Gastroesophageal sphincter (tissue), 4 donors: ENCODE measurements at regions not wholly inside any gene's neighbourhood (a gene's known extent, or its start where the extent isn't known, plus 50 kb on each side); places are given as distances from the start of the nearest gene placed in this dataset.

Experiments used
- ATAC-seq: fragments of 150-250 bp; one replicate; pipeline ENCODE4 v1.9.1; 2016; ENCODE audit warnings: mild to moderate bottlenecking, moderate library complexity
- H3K27ac ChIP-seq, 4 donors: fragments of 200-600 bp; sonication (generic) in 3 of 4; 1 replicate in 3 of 4; 2 replicates in 1 of 4; pipeline ENCODE4 v1.5.1; 2016 to 2019
- H3K27me3 ChIP-seq: fragments of 200-600 bp; sonication (generic); one replicate; pipeline ENCODE4 v1.5.1; 2019
- H3K36me3 ChIP-seq, 2 donors: fragments of 200-600 bp; sonication (generic); one replicate each; pipeline ENCODE4 v1.5.1; 2019; ENCODE audit warnings: control low read depth in 1 of 2
- H3K4me1 ChIP-seq, 3 donors: fragments of 200-600 bp; sonication (generic); 1 replicate in 2 of 3; 2 replicates in 1 of 3; pipeline ENCODE4 v1.5.1; 2016 to 2019; ENCODE audit warnings: control low read depth in 2 of 3
- H3K4me3 ChIP-seq, 2 donors: fragments of 200-600 bp; sonication (generic); one replicate each; pipeline ENCODE4 v1.5.1; 2019; ENCODE audit warnings: mild to moderate bottlenecking in 1 of 2, moderate library complexity in 1 of 2
- H3K9me3 ChIP-seq, 3 donors: fragments of 200-600 bp; sonication (generic); one replicate each; pipeline ENCODE4 v1.5.1; 2017 to 2019; ENCODE audit warnings: control low read depth in 2 of 3
- CTCF ChIP-seq, 4 experiments: fragments of 200-600 bp in 2 of 4; fragments of 450-650 bp in 2 of 4; sonication (generic) in 1 of 4; IDR thresholded peaks; one replicate each; pipeline ENCODE4 v1.5.1; 2017 to 2019; ENCODE audit warnings: antibody characterized with exemption in 4 of 4, mild to moderate bottlenecking in 2 of 4, moderate library complexity in 2 of 4
- EP300 ChIP-seq: sonication (generic); formaldehyde crosslinking; IDR thresholded peaks from one replicate; pipeline ENCODE4 v1.6.1; 2017; ENCODE audit warnings: antibody characterized with exemption, mild to moderate bottlenecking
- POLR2A ChIP-seq, 2 donors: fragments of 450-650 bp; IDR thresholded peaks; one replicate each; pipeline ENCODE4 v1.6.1; 2017; ENCODE audit warnings: antibody characterized with exemption in 2 of 2, mild to moderate bottlenecking in 2 of 2, moderate library complexity in 1 of 2
- POLR2AphosphoS5 ChIP-seq: sonication (generic); formaldehyde crosslinking; IDR thresholded peaks from one replicate; pipeline ENCODE4 v1.6.1; 2017; ENCODE audit warnings: antibody characterized with exemption
- WGBS, 2 donors: methylation state at CpG; one replicate each; pipeline ENCODE4 v1.1.5; 2018; ENCODE audit warnings: low coverage in 1 of 2; 5-methylcytosine and 5-hydroxymethylcytosine counted together

GRCh38 chr10:130635528-130635927, 499.3 kb downstream of the GLRX3 start:
- ATAC-seq, result no peak
- Histone ChIP-seq H3K27ac (no peak overlapping the region), H3K4me1 (no peaks in the 10 kb centered on the region), H3K9me3 (no peaks in the 10 kb centered on the region), H3K4me3 (no peak overlapping the region), H3K27me3 (peaks cover 22% of the 10 kb centered on the region), H3K36me3 (no peaks in the 10 kb centered on the region)
- WGBS, 2 donors, result 54 to 58% methylated on average over 9 of the region's 9 CpGs
- TF ChIP-seq POLR2AphosphoS5, result no peak
- no peak for TF ChIP-seq EP300
- no peak for TF ChIP-seq CTCF (IDR thresholded peaks at IDR 0.05)
- no peak for TF ChIP-seq POLR2A (IDR thresholded peaks at IDR 0.05)

- TF ChIP-seq CTCF (IDR thresholded peaks at IDR 0.05) (no peak), EP300 (no peak), POLR2AphosphoS5 (no peak), POLR2A (IDR thresholded peaks at IDR 0.05) (no peak)
- WGBS, 2 donors, result 29 to 45% methylated on average over 6 of the region's 6 CpGs
These were observed 500.2 kb downstream of the GLRX3 start for GRCh38 chr10:130636313-130636930.

GRCh38 chr10:130637089-130637676, 501.0 kb downstream of the GLRX3 start:
- Histone ChIP-seq H3K4me1 (no peaks in the 10 kb centered on the region), H3K9me3 (no peaks in the 10 kb centered on the region), H3K4me3 (no peak overlapping the region), H3K27ac (no peak overlapping the region), H3K36me3 (no peaks in the 10 kb centered on the region), H3K27me3 (peaks cover 22% of the 10 kb centered on the region)
- ATAC-seq, result no peak
- TF ChIP-seq POLR2A (IDR thresholded peaks at IDR 0.05) (no peak), POLR2AphosphoS5 (no peak)
- 29 to 41% methylated on average over 4 of the region's 4 CpGs for WGBS, 2 donors

More at GRCh38 chr10:130636313-130636930, 500.2 kb downstream of the GLRX3 start:
- no peaks in the 10 kb centered on the region for H3K4me1 ChIP-seq
- H3K9me3 ChIP-seq, result no peaks in the 10 kb centered on the region
- peaks cover 22% of the 10 kb centered on the region for H3K27me3 ChIP-seq
- H3K36me3 ChIP-seq, result no peaks in the 10 kb centered on the region
- no peak overlapping the region for H3K4me3 ChIP-seq
- ATAC-seq, result no peak
- H3K27ac ChIP-seq, result no peak overlapping the region

GRCh38 chr10:130638991-130639390, 502.8 kb downstream of the GLRX3 start:
- Histone ChIP-seq H3K4me1 (no peaks in the 10 kb centered on the region), H3K4me3 (no peak overlapping the region), H3K36me3 (no peaks in the 10 kb centered on the region), H3K27me3 (peaks cover 22% of the 10 kb centered on the region), H3K9me3 (no peaks in the 10 kb centered on the region), H3K27ac (no peak overlapping the region)
- WGBS, 2 donors, result 67 to 85% methylated on average over 3 to 4 of the region's 4 CpGs
- TF ChIP-seq POLR2A (IDR thresholded peaks at IDR 0.05) (no peak), POLR2AphosphoS5 (no peak), CTCF (IDR thresholded peaks at IDR 0.05) (no peak), EP300 (no peak)
- no peak for ATAC-seq

GRCh38 chr10:130642926-130643325, 506.7 kb downstream of the GLRX3 start:
- ATAC-seq, result no peak
- Histone ChIP-seq H3K27me3 (peaks cover under 1% of the 10 kb centered on the region), H3K4me1 (no peaks in the 10 kb centered on the region), H3K4me3 (no peak overlapping the region), H3K27ac (no peak overlapping the region), H3K36me3 (no peaks in the 10 kb centered on the region), H3K9me3 (no peaks in the 10 kb centered on the region)
- 78 to 90% methylated on average over 2 to 4 of the region's 4 CpGs for WGBS, 2 donors
- TF ChIP-seq POLR2A (IDR thresholded peaks at IDR 0.05), result no peak
- no peak for TF ChIP-seq EP300

- Histone ChIP-seq H3K4me3 (no peak overlapping the region), H3K9me3 (peaks cover 0 to 11% (median 0%) of the 10 kb centered on the region in 3 donors), H3K27me3 (peaks cover 5% of the 10 kb centered on the region), H3K27ac (no peak overlapping the region), H3K4me1 (no peaks in the 10 kb centered on the region), H3K36me3 (no peaks in the 10 kb centered on the region)
- ATAC-seq, result no peak
- TF ChIP-seq POLR2AphosphoS5 (no peak), POLR2A (IDR thresholded peaks at IDR 0.05) (no peak), CTCF (IDR thresholded peaks at IDR 0.05) (no peak), EP300 (no peak)
- 79% methylated on average over 6 of the region's 6 CpGs; no CpG with 5 or more reads in 1 of the 2 donors for WGBS, 2 donors
These were observed 511.1 kb downstream of the GLRX3 start for GRCh38 chr10:130647341-130647740.
